Activated T-cell treated with anti-CD3 and anti-CD28 coated beads, Interleukin-2, amount 50 U/mL, for 48 hours (primary cell): ENCODE measurements at regions not wholly inside any gene's neighbourhood (a gene's known extent, or its start where the extent isn't known, plus 50 kb on each side); places are given as distances from the start of the nearest gene placed in this dataset.

ENCODE experiments used
- DNase-seq, 2 experiments: peaks; one replicate each; pipeline ENCODE4 v3.0.0-alpha.2; 2020

DNA sequence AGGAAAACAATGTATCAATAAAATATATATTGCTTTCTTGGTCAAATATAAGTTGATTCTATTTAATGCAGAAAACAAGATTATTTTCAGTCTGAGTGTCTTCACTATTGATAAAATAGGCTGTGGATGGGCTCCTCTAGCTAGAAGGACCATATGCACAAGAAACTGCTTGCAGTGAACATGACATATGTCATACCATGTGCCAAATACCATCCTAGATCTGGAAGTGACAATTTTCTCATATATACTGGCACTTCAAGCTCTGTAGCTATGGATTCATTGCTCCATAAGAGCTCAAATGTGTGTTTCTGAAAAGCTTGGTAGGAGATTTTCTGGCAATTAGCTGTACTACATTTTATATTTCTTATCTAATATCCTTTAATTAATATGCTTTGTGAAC lies 95.6 kb upstream of the CDH6 start:
- DNase-seq: no peak

DNA sequence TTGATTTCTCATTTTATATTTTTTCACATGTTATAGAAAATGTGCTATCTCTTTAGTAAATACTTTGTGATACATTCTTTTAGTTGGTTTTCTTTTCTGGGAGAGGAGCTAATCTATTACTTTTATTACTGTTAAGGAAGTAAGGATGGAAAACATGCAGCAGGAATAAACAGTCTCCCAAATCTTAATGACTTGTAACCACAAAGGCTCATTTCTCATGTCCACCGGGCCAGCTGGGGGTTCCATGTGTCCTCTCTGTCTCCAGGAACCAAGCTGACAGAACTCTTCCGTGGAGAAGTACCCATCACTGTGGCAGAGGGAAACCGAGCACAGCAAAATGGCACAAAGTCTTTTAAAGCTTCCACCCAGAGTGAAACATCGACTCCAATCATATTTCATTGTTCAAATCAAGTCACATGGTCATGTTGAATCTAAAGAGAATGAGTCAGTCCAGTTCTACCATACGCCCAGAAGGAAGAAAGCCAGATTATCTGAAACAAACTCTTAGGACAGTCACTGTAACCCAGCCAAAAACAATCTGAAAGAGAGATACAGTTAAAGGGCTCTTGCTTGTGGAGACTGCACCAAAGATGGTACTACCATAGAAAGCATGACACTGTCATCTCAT lies 97.1 kb upstream of the CDH6 start:
- no peak for DNase-seq

DNA sequence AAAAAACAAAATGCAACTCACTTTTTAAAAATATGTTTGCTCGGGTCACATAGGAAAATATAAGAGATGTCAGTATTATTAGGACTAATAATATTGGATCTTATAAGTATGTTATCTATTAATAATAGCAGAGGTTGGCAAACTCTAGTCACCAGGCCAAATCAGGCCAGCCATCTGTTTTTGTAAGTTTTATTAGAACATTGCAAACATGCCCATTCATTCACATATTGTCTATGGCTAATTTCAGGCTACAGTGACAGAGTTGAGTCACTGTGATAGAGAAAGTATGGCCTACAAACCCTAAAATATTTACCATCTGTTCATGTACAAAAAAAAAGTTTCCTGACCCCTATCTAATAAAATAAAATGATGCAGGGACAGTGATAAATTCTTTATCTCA lies 97.7 kb upstream of the CDH6 start:
- DNase-seq: no peak

DNA sequence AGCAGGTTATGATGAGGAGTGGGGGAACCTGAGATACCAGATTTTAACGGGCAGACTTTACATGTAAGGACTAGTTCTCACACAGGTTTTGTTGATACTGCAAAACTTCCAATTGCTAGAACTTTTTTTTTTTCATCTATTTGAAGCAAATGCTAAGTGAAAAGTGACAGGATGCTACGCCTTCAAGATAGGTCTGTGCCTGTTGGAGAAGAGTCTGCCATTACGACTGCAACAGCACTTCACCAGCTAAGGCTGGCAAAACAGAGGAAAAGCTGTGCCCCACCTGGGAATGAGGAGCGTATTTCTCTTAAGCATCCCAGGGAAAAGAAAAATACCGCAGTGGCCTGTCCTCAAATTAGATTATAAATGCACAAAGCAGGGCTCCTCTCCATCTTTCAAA lies 102.0 kb upstream of the CDH6 start:
- no peak for DNase-seq

DNA sequence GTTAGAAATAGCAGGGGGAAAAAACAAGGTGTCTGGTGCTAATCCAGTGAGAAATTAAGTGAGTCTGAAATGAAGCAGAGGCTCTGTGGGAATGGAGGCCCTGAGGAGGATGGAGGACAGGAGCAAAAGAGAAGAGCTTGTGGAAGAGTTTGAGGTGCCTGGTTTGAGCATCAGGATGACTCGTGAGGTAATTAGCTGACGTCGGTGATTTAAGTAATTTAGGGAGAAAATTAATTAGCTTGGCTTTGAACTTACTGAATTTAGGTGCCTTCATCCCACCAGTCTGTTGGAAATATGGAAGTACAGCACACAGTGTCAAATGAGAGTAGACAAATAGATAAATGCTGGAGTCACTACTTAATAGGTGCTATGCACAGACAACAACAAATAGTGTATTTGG lies 103.0 kb upstream of the CDH6 start:
- no peak for DNase-seq

DNA sequence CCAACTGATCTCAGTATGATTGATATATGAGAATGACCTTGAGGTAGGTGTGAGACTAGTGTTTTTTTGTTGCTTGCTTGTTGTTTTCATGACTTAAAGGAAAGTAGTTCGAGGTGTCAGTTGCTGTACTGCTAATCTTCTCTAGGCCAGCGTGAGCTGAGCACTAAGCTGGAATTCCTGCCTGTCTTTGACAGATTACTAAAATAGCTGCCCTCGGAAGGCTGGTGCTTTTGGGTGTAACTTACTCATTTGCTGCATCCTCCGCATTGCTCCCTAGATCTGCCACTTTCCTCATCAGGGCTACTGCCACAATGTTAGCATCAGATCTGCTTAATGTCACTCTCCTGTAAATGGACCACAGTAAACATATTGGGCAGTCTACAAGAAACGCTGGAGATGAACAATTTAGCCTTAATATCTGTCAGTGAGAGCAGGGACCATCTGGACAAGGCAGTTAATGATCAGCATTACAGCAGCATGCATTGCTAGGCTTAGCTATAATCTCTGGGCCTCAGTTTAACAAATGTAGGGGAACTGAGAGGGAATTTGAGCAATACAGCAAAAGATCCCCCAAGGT lies 106.6 kb upstream of the CDH6 start:
- no peak for DNase-seq

DNA sequence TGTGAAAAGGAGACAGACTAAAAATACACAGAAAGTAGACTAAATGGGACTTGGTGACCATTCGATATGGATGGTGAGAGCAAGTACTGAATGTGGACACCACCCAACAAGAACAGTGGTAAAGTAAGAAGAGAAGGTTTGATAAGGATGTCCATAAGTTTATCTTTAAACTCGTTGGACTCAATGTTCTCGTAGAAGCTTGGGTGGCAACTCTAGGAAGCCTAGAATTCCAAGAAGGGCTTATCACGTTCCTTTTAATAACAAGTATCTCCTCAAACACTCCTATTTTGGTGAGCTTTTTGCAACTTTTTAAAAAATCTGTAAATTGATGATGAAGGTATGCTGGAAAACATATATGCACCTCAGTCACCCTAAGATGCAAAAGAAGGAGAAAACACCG lies 108.6 kb upstream of the CDH6 start:
- no peak for DNase-seq

DNA sequence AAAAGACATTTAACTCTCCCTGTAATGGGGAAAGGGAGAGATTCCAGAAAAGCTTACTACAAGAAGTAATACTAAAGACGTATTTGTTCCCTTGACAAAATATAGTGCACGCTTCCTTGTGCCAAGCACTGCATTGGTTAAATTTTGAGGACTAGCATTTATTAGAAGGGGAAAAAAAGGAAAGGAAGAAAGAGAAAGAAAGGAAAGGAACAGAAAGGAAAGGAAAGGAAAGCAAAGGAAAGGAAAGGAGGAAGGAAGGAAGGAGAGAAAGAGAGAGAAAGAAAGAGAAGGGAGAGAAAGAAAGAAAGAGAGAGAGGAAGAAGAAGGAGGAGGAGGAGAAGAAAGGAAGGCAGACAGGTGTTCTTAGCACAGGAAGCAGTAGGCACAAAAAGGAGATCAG lies 110.1 kb upstream of the CDH6 start:
- DNase-seq: no peak

DNA sequence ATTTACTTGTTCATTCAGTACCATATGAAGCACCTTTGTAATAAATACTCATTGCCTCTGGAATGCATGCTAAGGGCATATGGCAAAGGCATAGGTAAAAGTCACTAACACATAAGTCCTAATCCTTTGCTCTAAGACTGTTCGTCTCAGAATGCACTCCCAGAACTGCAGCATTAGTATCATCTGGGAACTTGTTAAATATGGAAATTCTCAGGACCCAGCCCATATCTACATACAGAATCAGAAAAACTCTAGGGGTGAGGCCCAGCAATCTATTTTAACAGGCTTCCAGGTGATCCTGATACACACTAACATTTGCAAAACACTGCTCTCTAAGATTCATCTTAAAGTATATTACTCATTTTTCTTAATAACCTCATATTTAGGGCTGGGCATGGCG lies 113.8 kb upstream of the CDH6 start:
- DNase-seq: no peak

DNA sequence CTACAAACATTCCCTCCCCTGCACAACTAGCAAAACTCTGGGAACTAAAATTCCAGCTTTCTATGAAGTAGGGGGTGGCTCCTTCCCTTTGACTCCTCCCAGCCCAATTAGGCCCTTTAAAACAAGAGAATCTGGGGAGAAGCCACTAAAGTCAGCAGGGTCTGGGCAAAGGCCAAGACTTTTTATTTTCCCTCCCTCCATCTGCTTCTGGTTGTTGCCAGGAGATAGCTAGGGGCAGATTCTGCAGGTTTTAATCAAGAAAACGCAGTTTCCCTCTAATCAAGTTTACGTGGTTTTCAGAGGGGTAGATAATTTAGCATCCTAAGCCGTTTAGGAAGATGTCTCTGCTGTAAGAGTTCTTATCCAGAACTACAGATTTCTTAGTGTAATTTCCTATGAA lies 114.5 kb upstream of the CDH6 start:
- DNase-seq: no peak

DNA sequence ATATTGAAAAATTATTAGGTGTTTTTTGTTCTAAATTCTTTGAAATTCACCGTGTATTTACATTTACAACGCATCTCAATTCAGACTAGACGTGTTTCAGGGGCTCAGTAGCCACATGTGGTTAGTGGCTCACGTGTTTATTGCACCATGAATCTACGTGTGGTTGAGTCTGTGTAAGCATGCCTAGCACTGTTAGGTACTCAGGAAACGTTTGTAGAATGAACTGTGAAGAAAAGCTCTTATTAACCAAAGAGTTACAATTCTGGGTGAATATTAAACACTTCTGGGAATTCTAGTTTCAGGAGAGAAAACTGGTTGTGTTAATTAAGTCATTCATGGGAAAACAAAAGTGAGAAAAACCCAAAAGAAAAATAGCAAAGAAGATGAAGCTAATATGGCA lies 117.5 kb upstream of the CDH6 start:
- DNase-seq: no peak

DNA sequence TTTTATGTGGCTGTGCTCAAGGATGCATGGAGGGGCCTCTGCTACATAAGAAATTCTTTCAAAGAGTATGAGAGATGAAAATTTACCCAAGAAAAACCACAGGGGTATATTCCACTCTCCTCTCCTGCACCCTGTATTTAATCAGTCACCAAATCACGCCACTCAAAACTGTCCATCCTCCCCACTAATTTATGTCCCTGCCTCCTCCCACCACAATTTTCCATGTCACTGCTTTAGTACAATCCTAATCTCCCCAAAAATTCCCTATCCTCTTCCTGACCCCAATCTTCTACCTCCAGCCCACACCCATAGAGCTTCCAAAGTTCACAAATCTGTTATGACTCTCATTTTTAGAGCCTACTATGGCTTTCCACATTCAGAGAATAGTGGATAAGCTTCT lies 125.2 kb upstream of the CDH6 start:
- no peak for DNase-seq

DNA sequence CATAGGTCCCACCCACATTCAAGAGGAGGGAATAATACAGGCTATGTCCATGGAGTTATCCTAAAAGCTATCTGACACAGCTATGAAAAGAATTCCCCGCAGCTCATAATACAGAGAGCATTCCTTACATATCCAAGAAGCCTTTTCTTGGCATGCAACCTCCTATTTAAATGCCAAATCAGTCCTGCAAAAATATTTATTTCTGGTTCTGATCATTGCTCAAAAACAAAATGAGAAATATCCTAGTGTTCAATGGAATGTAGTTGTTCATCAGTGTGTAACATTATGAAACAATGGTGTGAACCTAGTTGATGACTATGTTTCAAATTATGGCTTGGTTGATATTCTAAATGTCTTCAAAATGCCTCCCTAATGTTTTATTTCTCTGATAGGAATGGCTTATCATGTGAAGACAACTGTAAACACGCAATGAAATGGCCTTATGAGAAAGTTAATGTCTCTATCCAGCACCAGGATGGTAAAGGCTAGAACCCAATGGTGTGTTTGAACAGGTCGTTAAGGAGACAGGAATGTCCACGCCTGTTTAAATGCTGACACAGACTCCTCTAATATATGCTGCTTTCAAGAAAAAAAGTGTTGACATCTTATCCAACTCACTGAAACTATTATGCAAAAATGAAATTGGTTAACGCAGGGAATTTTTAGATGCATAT lies 126.7 kb upstream of the CDH6 start:
- no peak for DNase-seq

DNA sequence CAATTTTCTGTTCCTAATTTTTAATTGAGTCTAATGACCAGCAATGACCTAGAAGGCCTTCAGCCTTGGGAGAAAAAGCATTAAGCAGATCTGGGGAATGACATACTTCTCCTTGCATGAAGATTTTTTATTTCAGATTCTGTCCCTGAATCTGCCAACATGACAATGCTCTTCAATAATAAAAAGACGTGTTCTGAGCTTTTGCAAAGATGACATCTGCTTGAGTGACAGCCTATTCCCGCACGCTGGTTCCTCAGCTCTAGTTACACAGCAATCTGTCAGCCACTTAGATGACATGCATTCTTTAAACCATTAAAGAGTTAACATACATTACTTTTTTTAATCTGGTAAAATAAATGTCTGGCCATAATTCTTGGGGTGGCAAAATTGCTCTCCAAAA lies 129.3 kb upstream of the CDH6 start:
- DNase-seq: no peak

DNA sequence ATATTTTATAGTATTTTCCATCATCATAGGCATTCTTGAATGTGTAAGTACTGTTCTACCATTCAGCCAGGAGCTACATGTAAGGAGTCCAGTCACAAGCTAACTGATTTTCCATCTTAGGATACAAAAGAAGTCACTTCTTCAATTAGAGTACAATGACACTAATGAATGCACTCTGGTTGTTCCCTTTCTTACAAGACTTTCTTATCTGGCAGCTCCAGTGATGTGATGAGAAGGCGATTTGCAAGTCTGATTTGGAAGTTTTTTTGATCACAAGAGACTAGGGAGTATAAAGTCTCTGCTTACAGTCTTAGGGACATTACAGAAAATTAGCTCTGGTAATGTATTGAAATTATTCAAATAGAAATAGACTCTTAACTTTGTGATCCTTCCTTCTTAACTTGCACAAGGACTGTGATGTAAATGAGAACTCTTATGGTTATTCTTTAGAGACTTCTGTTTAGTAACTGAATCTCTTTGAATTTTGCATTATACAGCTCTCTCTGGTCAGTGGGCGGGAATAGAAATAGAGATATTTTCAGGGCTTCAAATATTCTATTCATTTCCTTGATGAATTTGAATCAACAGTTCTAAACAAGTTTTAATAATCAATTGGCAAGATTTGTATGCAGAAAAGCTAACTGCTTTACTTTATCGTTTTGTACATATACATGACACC lies 130.4 kb upstream of the CDH6 start:
- DNase-seq: no peak

DNA sequence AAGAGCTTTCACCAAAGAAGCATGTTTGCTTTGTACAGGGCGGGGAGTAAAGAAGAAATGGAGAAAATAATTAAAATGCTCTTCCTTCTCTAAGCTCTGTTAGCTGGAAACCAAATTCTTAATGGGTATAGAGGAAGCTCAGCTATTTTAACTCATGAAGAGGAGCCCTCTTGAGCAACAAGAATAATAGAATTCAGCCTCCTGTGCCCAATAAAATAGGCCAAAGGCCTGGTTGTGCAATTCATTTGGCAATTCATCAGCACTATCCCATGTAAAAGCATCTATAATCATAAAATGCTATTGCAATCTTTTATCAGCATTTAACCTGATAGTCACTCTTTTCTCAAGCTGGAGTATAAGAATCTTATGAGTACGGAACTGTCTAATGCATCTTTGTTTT lies 133.6 kb upstream of the CDH6 start:
- no peak for DNase-seq

DNA sequence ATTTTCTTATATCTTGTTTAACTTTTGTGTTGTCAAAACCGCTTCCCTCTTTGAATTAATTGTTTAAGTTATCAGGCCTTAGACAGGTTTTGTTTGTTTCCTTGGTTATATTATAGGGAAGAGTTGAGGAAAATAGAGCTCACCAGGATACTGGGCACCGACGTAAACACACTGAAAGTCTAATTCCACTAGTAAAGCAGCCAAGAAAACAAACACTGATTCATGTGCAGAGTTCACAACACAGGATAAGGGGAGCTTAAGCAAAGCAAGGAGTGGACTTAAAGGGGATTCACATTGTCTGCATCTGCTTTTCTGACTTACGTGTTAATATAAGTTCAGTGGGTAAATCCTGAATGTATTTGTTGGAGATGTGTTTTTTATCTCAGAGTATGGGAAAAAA lies 139.0 kb upstream of the CDH6 start:
- DNase-seq: no peak

DNA sequence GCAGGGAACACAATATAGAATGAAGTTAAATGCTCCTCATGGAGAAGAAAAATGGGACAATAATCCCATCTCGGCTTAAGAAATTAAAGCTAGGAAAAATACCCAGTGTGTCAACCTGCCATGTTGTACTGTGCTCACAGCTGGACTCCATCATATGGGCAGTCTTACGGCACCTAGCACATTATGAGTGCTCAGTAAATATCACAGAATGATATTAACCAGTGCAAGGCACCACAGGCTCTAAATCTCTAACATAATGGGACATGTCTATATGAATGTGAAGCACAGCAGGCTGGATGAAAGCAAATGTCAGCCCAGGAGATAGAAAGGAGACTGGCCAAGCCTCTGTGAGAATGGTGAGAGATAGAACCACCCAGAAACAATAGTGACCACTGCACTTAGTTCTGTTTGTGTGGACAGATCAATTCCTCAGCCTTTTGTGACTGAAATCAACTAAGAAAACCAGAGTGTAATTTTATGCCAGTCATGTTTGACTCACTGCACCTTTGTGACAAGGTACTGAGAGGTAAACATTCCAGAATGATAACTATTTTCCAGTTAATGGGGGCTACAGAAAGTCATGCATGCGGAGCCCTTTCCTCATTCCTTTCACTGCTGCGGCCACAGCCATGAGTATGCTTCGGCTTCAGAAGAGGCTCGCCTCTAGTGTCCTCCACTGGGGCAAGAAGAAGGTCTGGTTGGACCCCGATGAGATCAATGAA lies 140.4 kb upstream of the CDH6 start:
- no peak for DNase-seq

DNA sequence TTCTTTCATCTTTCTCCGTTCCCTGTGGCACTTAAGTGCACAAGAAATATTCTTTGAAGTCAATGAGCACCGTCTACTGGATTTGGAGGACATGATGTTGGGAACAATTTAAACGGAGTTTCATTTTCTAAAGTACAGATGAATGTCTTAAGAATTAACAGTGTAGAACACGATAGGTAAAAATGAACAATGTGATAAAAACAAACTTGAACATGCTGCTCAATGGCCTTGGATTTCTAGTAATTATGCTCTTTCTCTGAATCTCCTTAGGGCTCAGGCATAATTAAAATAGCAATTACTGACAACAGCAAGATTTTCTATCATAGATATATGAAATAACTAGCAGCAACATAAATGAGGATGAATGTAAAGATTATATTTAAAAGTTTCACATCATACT lies 142.2 kb upstream of the CDH6 start:
- no peak for DNase-seq

DNA sequence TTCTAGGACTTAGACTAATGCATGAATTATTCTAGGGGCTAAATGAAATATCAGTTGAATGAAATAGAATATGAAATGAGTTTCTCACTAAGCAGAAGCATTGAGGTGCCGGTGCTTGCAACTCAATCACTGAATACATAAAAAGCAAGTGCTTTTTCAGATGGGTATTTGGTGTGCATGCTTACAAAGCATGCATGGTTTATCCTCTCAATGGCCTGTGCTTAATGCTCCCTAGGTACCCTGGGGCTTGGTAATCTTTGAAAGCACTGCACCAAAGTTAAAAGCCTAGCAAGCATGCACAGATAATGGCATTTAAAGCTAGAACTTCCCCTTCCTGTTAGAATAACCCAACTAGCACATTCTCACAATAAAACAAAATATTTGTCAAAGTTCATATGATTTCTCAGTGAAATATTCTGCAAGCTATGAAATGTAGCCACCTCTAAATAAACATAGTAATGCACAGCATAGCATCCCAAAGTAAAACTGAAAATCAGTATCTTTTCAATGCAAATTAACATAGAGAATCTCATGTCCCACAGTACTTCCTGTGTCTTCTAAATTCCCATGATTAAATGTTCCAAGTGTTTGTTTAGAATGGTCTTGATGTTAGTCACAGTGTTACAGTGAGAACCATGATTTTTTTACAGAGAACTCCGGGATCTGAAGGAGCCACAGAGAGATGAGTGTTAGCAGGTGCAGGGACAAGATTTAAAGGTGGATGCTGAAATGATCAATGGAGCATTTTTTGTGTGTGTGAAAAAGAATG lies 143.4 kb upstream of the CDH6 start:
- DNase-seq: no peak

DNA sequence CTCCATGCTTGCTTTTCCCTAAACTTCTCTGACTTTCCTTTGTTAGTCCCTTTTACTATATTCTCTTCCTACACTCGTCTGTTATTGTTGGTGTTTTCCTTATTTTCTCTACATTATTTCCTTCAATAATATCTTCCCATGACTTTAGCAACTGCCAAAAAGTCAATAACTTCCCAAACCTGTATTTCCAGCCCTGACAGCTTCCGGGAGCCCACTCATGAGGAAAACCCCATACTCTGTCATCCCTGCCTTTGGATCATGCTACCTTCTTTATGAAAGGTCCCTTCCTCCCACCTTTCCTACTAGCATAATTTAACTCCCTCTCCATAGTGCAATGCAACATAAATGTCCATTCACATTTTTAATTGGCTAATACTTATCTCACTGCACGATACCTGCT lies 144.0 kb upstream of the CDH6 start:
- no peak for DNase-seq
